ENCODE measurements at regions not wholly inside any gene's neighbourhood (a gene's known extent, or its start where the extent isn't known, plus 50 kb on each side); places are given as distances from the start of the nearest gene placed in this dataset.

DNA sequence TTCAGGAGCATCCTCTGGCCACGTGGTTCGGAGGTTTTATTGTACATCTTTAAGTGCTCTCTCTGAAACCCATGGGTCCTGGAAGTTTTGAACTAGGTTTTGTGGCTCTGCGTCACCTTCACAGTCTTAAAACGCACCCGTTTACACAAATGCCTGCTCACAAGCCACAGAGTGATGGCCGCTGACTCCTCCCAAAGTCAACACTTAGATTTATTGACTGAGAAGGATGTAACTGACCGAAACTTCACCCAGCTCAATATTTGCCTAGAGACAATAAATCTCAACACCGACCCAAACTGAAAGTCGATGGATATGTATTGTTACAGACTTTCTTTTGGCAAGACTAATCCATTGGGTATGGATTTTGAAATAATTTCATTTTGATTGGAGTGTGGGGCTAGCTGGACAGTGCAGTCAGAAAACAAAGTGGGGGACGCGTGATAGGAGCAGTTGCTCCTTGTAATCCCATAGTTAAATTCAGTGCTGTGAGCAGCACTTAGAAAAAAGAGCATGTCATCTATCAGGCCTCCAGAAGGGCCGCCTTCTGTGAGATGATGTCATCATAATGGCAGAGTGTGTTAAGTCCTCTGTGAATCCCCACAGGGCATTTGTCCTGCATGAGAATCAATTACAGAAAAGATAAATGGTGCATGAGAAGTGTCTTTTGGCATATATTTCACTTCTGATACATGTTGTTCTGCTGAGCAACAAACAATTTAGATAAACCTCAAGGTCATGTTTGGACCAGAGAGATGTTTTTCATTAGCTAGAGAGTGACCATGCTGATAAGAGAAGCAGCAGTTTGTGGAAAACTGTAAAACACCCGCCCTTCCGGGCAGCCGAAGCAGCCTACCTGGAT lies 183.7 kb downstream of the INO80D start:
- TF ChIP-seq, protein P1, sequence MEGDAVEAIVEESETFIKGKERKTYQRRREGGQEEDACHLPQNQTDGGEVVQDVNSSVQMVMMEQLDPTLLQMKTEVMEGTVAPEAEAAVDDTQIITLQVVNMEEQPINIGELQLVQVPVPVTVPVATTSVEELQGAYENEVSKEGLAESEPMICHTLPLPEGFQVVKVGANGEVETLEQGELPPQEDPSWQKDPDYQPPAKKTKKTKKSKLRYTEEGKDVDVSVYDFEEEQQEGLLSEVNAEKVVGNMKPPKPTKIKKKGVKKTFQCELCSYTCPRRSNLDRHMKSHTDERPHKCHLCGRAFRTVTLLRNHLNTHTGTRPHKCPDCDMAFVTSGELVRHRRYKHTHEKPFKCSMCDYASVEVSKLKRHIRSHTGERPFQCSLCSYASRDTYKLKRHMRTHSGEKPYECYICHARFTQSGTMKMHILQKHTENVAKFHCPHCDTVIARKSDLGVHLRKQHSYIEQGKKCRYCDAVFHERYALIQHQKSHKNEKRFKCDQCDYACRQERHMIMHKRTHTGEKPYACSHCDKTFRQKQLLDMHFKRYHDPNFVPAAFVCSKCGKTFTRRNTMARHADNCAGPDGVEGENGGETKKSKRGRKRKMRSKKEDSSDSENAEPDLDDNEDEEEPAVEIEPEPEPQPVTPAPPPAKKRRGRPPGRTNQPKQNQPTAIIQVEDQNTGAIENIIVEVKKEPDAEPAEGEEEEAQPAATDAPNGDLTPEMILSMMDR (IDR thresholded peaks at IDR 0.05; ENCODE audit: extremely low read depth, low read depth, low read length), result no peak
- H3K79me2 ChIP-seq (ENCODE audit: insufficient read depth, low read length), result no peaks in the 10 kb centered on the region
- H3K4me2 ChIP-seq (ENCODE audit: insufficient read depth, low read length), result peak overlapping the region; percentile 63
- H3K4me1 ChIP-seq (ENCODE audit: insufficient read depth, low read length), result no peaks in the 10 kb centered on the region
- H3K4me3 ChIP-seq (ENCODE audit: insufficient read depth, low read length), result no peak overlapping the region
- H2AFZ ChIP-seq (ENCODE audit: low read length), result peak overlapping the region; percentile 54
- H3K27me3 ChIP-seq (ENCODE audit: insufficient read depth, low read length), result peaks cover 4% of the 10 kb centered on the region
- DNase-seq (ENCODE audit: insufficient read length, low spot score, missing footprints), result no peak
- H3K36me3 ChIP-seq (ENCODE audit: insufficient read depth, low read length), result no peaks in the 10 kb centered on the region
- no peaks in the 10 kb centered on the region for H3K9me3 ChIP-seq (ENCODE audit: low read depth, low read length)
- H3K27ac ChIP-seq (ENCODE audit: low read depth, low read length), result no peak overlapping the region
- no peaks in the 10 kb centered on the region for H4K20me1 ChIP-seq (ENCODE audit: insufficient read depth, low read length)

GRCh38 chr2:205901491-205901890 lies 184.5 kb downstream of the INO80D start:
- no peaks in the 10 kb centered on the region for H3K36me3 ChIP-seq (ENCODE audit: insufficient read depth, low read length)
- H3K4me2 ChIP-seq (ENCODE audit: insufficient read depth, low read length), result no peak overlapping the region
- no peaks in the 10 kb centered on the region for H4K20me1 ChIP-seq (ENCODE audit: insufficient read depth, low read length)
- no peaks in the 10 kb centered on the region for H3K9me3 ChIP-seq (ENCODE audit: low read depth, low read length)
- peaks cover 4% of the 10 kb centered on the region for H3K27me3 ChIP-seq (ENCODE audit: insufficient read depth, low read length)
- no peak overlapping the region for H3K27ac ChIP-seq (ENCODE audit: low read depth, low read length)
- no peak for DNase-seq (ENCODE audit: insufficient read length, low spot score, missing footprints)
- H3K79me2 ChIP-seq (ENCODE audit: insufficient read depth, low read length), result no peaks in the 10 kb centered on the region
- H3K4me1 ChIP-seq (ENCODE audit: insufficient read depth, low read length), result no peaks in the 10 kb centered on the region
- H3K4me3 ChIP-seq (ENCODE audit: insufficient read depth, low read length), result no peak overlapping the region
- no peak overlapping the region for H2AFZ ChIP-seq (ENCODE audit: low read length)
- TF ChIP-seq, protein P1 (IDR thresholded peaks at IDR 0.05; ENCODE audit: extremely low read depth, low read depth, low read length), result no peak

GRCh38 chr2:205898744-205899143 lies 187.2 kb downstream of the INO80D start:
- Histone ChIP-seq H3K27ac (ENCODE audit: low read depth, low read length) (no peak overlapping the region), H3K4me3 (ENCODE audit: insufficient read depth, low read length) (no peak overlapping the region), H3K9me3 (ENCODE audit: low read depth, low read length) (no peaks in the 10 kb centered on the region), H3K4me1 (ENCODE audit: insufficient read depth, low read length) (no peaks in the 10 kb centered on the region), H2AFZ (ENCODE audit: low read length) (no peak overlapping the region), H3K79me2 (ENCODE audit: insufficient read depth, low read length) (no peaks in the 10 kb centered on the region), H3K36me3 (ENCODE audit: insufficient read depth, low read length) (no peaks in the 10 kb centered on the region), H3K27me3 (ENCODE audit: insufficient read depth, low read length) (peaks cover 4% of the 10 kb centered on the region), H4K20me1 (ENCODE audit: insufficient read depth, low read length) (no peaks in the 10 kb centered on the region), H3K4me2 (ENCODE audit: insufficient read depth, low read length) (no peak overlapping the region)
- no peak for DNase-seq (ENCODE audit: insufficient read length, low spot score, missing footprints)
- TF ChIP-seq, protein P1 (IDR thresholded peaks at IDR 0.05; ENCODE audit: extremely low read depth, low read depth, low read length), result no peak

GRCh38 chr2:205895981-205896655 lies 189.9 kb downstream of the INO80D start:
- peaks cover 4% of the 10 kb centered on the region for H3K27me3 ChIP-seq (ENCODE audit: insufficient read depth, low read length)
- TF ChIP-seq, protein P1 (IDR thresholded peaks at IDR 0.05; ENCODE audit: extremely low read depth, low read depth, low read length), result no peak
- DNase-seq (ENCODE audit: insufficient read length, low spot score, missing footprints), result no peak
- no peaks in the 10 kb centered on the region for H3K36me3 ChIP-seq (ENCODE audit: insufficient read depth, low read length)
- no peaks in the 10 kb centered on the region for H3K9me3 ChIP-seq (ENCODE audit: low read depth, low read length)
- H3K79me2 ChIP-seq (ENCODE audit: insufficient read depth, low read length), result no peaks in the 10 kb centered on the region
- H2AFZ ChIP-seq (ENCODE audit: low read length), result no peak overlapping the region
- H3K4me1 ChIP-seq (ENCODE audit: insufficient read depth, low read length), result no peaks in the 10 kb centered on the region
- H3K4me3 ChIP-seq (ENCODE audit: insufficient read depth, low read length), result no peak overlapping the region
- no peaks in the 10 kb centered on the region for H4K20me1 ChIP-seq (ENCODE audit: insufficient read depth, low read length)
- no peak overlapping the region for H3K27ac ChIP-seq (ENCODE audit: low read depth, low read length)
- no peak overlapping the region for H3K4me2 ChIP-seq (ENCODE audit: insufficient read depth, low read length)

Data from osteoblast (primary cell).